Astrocyte (in vitro differentiated cells and primary cell): ENCODE measurements at regions not wholly inside any gene's neighbourhood (a gene's known extent, or its start where the extent isn't known, plus 50 kb on each side); places are given as distances from the start of the nearest gene placed in this dataset.
"Not testable (repeated sequence)": the region's sequence is repeated elsewhere in the genome, so short reads cannot be mapped to it uniquely, and the experiment has no call there.

ENCODE experiments used
- DNase-seq: peaks from one replicate; pipeline ENCODE4 v3.0.0-alpha.2; 2010; ENCODE audit warnings: low read depth
- FAIRE-seq: peaks from 2 replicates; lab custom pipeline; 2011; peaks lifted over from hg19 to GRCh38; lab: Jason Lieb, UNC
- H2AFZ ChIP-seq: 2 replicates; pipeline ENCODE4 v1.6.0; 2012; ENCODE audit warnings: low read depth, low read length, inconsistent platforms
- H3K27ac ChIP-seq: 2 replicates; pipeline ENCODE4 v1.5.1; 2011; ENCODE audit warnings: low read depth, low read length, inconsistent platforms
- H3K27me3 ChIP-seq: 2 replicates; pipeline ENCODE4 v1.6.0; 2011; ENCODE audit warnings: low read length, inconsistent platforms; ENCODE audit not compliant: insufficient read depth
- H3K36me3 ChIP-seq: 2 replicates; pipeline ENCODE4 v1.5.1; 2011; ENCODE audit warnings: low read length, inconsistent platforms; ENCODE audit not compliant: insufficient read depth
- H3K4me1 ChIP-seq: 2 replicates; pipeline ENCODE4 v1.5.1; 2011; ENCODE audit warnings: low read length, inconsistent platforms; ENCODE audit not compliant: insufficient read depth
- H3K4me2 ChIP-seq: 2 replicates; pipeline ENCODE4 v1.6.0; 2012; ENCODE audit warnings: low read length, inconsistent platforms
- H3K4me3 ChIP-seq: 2 replicates; pipeline ENCODE4 v1.5.1; 2011; ENCODE audit warnings: low read depth, mild to moderate bottlenecking, low read length, inconsistent platforms; ENCODE audit not compliant: insufficient read depth
- H3K79me2 ChIP-seq: 2 replicates; pipeline ENCODE4 v1.6.0; 2012; ENCODE audit warnings: mild to moderate bottlenecking, low read length, inconsistent platforms; ENCODE audit not compliant: insufficient read depth
- H3K9ac ChIP-seq: 2 replicates; pipeline ENCODE4 v1.6.0; 2012; ENCODE audit warnings: mild to moderate bottlenecking, low read length, inconsistent platforms
- H3K9me3 ChIP-seq: 2 replicates; pipeline ENCODE4 v1.5.1; 2012; ENCODE audit warnings: low read depth, mild to moderate bottlenecking, low read length, inconsistent platforms; ENCODE audit not compliant: insufficient read depth
- H4K20me1 ChIP-seq: 2 replicates; pipeline ENCODE4 v1.6.0; 2012; ENCODE audit warnings: low read length, inconsistent platforms; ENCODE audit not compliant: insufficient read depth
- H3K27ac Mint-ChIP-seq: one replicate; pipeline ENCODE4 v1.8.0; 2021; ENCODE audit warnings: mild to moderate bottlenecking, mixed read lengths; ENCODE audit not compliant: unreplicated experiment
- H3K27me3 Mint-ChIP-seq: one replicate; pipeline ENCODE4 v1.8.0; 2021; ENCODE audit warnings: low read depth, mixed read lengths; ENCODE audit not compliant: unreplicated experiment
- H3K36me3 Mint-ChIP-seq: one replicate; pipeline ENCODE4 v1.8.0; 2021; ENCODE audit warnings: low read depth, mixed read lengths; ENCODE audit not compliant: unreplicated experiment
- H3K4me1 Mint-ChIP-seq: one replicate; pipeline ENCODE4 v1.8.0; 2021; ENCODE audit warnings: low read depth, mixed read lengths; ENCODE audit not compliant: unreplicated experiment
- H3K4me3 Mint-ChIP-seq: one replicate; pipeline ENCODE4 v1.8.0; 2021; ENCODE audit warnings: mild to moderate bottlenecking, moderate library complexity, mixed read lengths; ENCODE audit not compliant: unreplicated experiment
- H3K9me3 Mint-ChIP-seq: one replicate; pipeline ENCODE4 v1.8.0; 2021; ENCODE audit warnings: mild to moderate bottlenecking, mixed read lengths; ENCODE audit not compliant: unreplicated experiment

- FAIRE-seq, H3K4me1 Mint-ChIP-seq, H3K36me3 ChIP-seq, H3K36me3 Mint-ChIP-seq, H3K79me2 ChIP-seq, H3K4me3 ChIP-seq, H3K4me1 ChIP-seq, H3K9ac ChIP-seq, H3K27me3 ChIP-seq, DNase-seq, H3K4me2 ChIP-seq, H3K27me3 Mint-ChIP-seq, H3K4me3 Mint-ChIP-seq, H4K20me1 ChIP-seq, H3K27ac Mint-ChIP-seq, H2AFZ ChIP-seq, H3K27ac ChIP-seq: not testable (repeated sequence)
- H3K9me3 ChIP-seq: peaks cover 31% of the 10 kb centered on the region
- H3K9me3 Mint-ChIP-seq: peaks cover 39% of the 10 kb centered on the region
Measured at GRCh38 chr4:49510238-49510637, 524.2 kb downstream of the CWH43 start.

DNA sequence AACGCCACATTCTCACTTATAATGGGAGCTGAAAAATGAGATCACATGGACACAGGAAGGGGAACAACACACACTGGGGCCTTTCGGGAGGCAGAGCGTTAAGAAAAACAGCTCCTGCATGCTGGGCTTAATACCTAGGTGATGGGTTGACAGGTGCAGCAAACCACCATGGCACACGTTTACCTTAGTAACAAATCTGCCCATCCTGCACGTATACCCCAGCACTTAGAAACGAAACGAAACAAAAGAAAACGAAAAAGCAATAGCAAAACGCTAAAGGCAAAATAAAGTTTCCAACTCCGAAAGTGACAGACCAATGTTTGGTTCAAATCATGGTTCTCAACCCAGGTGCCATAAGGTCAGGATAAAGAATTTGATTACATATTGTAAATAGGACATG, 525.3 kb downstream of the CWH43 start:
- peaks cover 31% of the 10 kb centered on the region for H3K9me3 ChIP-seq

DNA sequence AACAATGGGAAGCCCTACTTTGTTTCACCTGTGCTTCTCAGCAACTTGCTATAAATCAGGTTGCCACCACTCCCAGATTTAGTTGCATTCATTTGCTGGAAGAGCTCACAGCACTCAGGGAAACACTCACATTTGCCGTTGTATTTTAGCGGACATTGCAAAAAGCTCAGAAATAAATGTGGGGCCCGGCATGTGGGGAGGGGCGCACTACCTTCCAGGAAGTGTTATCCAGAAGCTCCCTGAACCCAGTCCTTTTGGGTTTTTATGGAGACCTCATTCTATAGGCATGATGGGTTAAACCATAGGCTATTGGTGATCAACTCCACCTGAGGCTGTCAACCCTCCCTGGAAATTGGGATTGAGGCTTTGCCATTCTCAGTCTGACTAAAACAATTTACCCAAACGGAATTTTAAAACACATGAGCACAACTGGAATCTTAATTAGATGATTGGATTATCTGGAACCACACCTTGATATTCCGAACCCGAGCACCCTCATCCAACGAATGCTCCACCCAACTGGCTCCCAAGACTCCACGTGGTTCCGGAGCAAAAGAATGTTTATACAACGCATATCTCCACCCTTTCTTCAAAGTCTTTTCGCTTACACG, 525.9 kb downstream of the CWH43 start:
- H3K9me3 ChIP-seq: peaks cover 31% of the 10 kb centered on the region
- H3K4me3 ChIP-seq, H3K36me3 Mint-ChIP-seq, H4K20me1 ChIP-seq, H3K36me3 ChIP-seq, DNase-seq, H3K79me2 ChIP-seq, H3K4me2 ChIP-seq, H3K27me3 ChIP-seq, H3K27me3 Mint-ChIP-seq, H3K27ac ChIP-seq, H2AFZ ChIP-seq, H3K4me1 ChIP-seq, FAIRE-seq, H3K4me3 Mint-ChIP-seq, H3K27ac Mint-ChIP-seq, H3K9ac ChIP-seq, H3K4me1 Mint-ChIP-seq: not testable (repeated sequence)
- peaks cover 51% of the 10 kb centered on the region for H3K9me3 Mint-ChIP-seq

More for the DNA sequence above, 525.3 kb downstream of the CWH43 start:
- H3K9ac ChIP-seq, H3K4me3 ChIP-seq, H3K79me2 ChIP-seq, FAIRE-seq, H3K27me3 ChIP-seq, H3K36me3 Mint-ChIP-seq, H3K27ac ChIP-seq, H3K4me1 ChIP-seq, H3K4me2 ChIP-seq, H3K4me1 Mint-ChIP-seq, DNase-seq, H3K27ac Mint-ChIP-seq, H3K36me3 ChIP-seq, H4K20me1 ChIP-seq, H3K27me3 Mint-ChIP-seq, H3K4me3 Mint-ChIP-seq, H2AFZ ChIP-seq: not testable (repeated sequence)
- peaks cover 47% of the 10 kb centered on the region for H3K9me3 Mint-ChIP-seq

- not testable (repeated sequence) for H3K27ac Mint-ChIP-seq, H3K4me1 Mint-ChIP-seq, H3K36me3 Mint-ChIP-seq, H3K4me1 ChIP-seq, H3K27ac ChIP-seq, H3K27me3 Mint-ChIP-seq, FAIRE-seq, DNase-seq, H3K4me3 Mint-ChIP-seq, H2AFZ ChIP-seq, H3K79me2 ChIP-seq, H3K4me2 ChIP-seq, H3K9ac ChIP-seq, H3K36me3 ChIP-seq, H3K27me3 ChIP-seq, H3K4me3 ChIP-seq, H4K20me1 ChIP-seq
- H3K9me3 Mint-ChIP-seq: peaks cover 51% of the 10 kb centered on the region
- peaks cover 31% of the 10 kb centered on the region for H3K9me3 ChIP-seq
Measured at GRCh38 chr4:49512641-49513545, 526.8 kb downstream of the CWH43 start.

DNA sequence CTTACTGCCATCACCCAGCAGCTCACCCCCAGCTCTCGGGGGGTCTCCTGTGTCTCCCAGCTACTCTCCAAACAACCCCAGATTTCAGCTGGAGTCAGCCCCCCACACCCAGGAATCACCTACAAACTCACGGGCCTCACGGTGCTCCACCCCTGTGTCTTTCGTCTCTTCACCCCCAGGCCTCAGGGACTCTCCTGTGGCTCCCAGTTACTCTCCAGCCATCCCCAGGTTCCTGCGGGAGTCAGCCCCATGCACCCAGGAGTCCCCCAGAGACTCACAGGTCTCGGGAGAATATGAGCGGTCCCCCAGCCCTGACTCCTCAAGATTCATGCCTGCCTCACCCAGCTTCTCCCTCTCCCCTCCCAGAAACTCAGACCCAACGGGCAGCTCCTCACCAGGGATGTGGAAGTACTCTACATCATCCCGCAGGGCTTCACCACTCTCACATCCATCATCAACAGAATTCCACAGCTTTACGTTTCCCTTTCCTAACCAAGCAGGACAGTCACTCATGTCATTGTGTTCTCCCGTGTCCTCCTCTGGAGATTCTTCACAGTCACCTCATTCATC, 527.6 kb downstream of the CWH43 start:
- H3K36me3 Mint-ChIP-seq: not testable (repeated sequence)

More for the DNA sequence above, 527.6 kb downstream of the CWH43 start:
- H3K4me1 ChIP-seq, H3K79me2 ChIP-seq, H4K20me1 ChIP-seq, H3K4me1 Mint-ChIP-seq, H3K4me3 Mint-ChIP-seq, FAIRE-seq, H3K27ac Mint-ChIP-seq, H3K4me3 ChIP-seq, H3K27ac ChIP-seq, H2AFZ ChIP-seq, DNase-seq, H3K36me3 ChIP-seq, H3K27me3 ChIP-seq, H3K27me3 Mint-ChIP-seq, H3K9ac ChIP-seq, H3K4me2 ChIP-seq: not testable (repeated sequence)
- H3K9me3 Mint-ChIP-seq: peaks cover 51% of the 10 kb centered on the region
- H3K9me3 ChIP-seq: peaks cover 31% of the 10 kb centered on the region
